SHP77 (cell line): ENCODE measurements at regions not wholly inside any gene's neighbourhood (a gene's known extent, or its start where the extent isn't known, plus 50 kb on each side); places are given as distances from the start of the nearest gene placed in this dataset.

ENCODE experiments used
- DNase-seq, 2 experiments: peaks; one replicate each; lab custom pipeline; 2025; lab: John Stamatoyannopoulos, UW

- DNase-seq = no peak
Measured at GRCh38 chr16:80189476-80190175, 351.2 kb upstream of the DYNLRB2 start.

GRCh38 chr16:80176114-80176513 lies 364.7 kb upstream of the DYNLRB2 start:
- DNase-seq = no peak

GRCh38 chr16:80175011-80175410 lies 365.8 kb upstream of the DYNLRB2 start:
- no peak for DNase-seq

- no peak for DNase-seq
Measured at GRCh38 chr16:80174416-80174815, 366.4 kb upstream of the DYNLRB2 start.

GRCh38 chr16:80171746-80172145 lies 369.0 kb upstream of the DYNLRB2 start:
- DNase-seq = no peak

GRCh38 chr16:80171199-80171598 lies 369.6 kb upstream of the DYNLRB2 start:
- DNase-seq = no peak

GRCh38 chr16:80167657-80168390 lies 373.0 kb upstream of the DYNLRB2 start:
- peak; percentile 35 to 55 for DNase-seq

GRCh38 chr16:80166082-80166481 lies 374.7 kb upstream of the DYNLRB2 start:
- DNase-seq = no peak

- DNase-seq = no peak
Measured at GRCh38 chr16:80164966-80165550, 375.7 kb upstream of the DYNLRB2 start.

GRCh38 chr16:80163339-80163738 lies 377.5 kb upstream of the DYNLRB2 start:
- no peak for DNase-seq

- no peak for DNase-seq
Measured at GRCh38 chr16:80161799-80162739, 378.7 kb upstream of the DYNLRB2 start.

GRCh38 chr16:80158766-80159165 lies 382.0 kb upstream of the DYNLRB2 start:
- no peak for DNase-seq

- no peak for DNase-seq
Measured at GRCh38 chr16:80151722-80152111, 389.1 kb upstream of the DYNLRB2 start.

- no peak for DNase-seq
Measured at GRCh38 chr16:80150978-80151721, 389.6 kb upstream of the DYNLRB2 start.

- DNase-seq = no peak
Measured at GRCh38 chr16:80148826-80149225, 392.0 kb upstream of the DYNLRB2 start.

- DNase-seq = peak in 1 of 2 experiments; percentile 29
Measured at GRCh38 chr16:80147026-80147655, 393.7 kb upstream of the DYNLRB2 start.

- DNase-seq = no peak
Measured at GRCh38 chr16:80144191-80144590, 396.6 kb upstream of the DYNLRB2 start.

GRCh38 chr16:80142940-80143339 lies 397.9 kb upstream of the DYNLRB2 start:
- DNase-seq = no peak

GRCh38 chr16:80142281-80142680 lies 398.5 kb upstream of the DYNLRB2 start:
- no peak for DNase-seq

- DNase-seq = no peak
Measured at GRCh38 chr16:80129791-80130190, 411.0 kb upstream of the DYNLRB2 start.

- no peak for DNase-seq
Measured at GRCh38 chr16:80125677-80126076, 415.1 kb upstream of the DYNLRB2 start.
